HepG2 (cell line): ENCODE measurements at regions not wholly inside any gene's neighbourhood (a gene's known extent, or its start where the extent isn't known, plus 50 kb on each side); places are given as distances from the start of the nearest gene placed in this dataset.

Experiments used
- ATAC-seq: fragments of 200-7000 bp; cut with Tn5 transposase; 3 replicates; pipeline ENCODE4 v1.9.1; 2020; ENCODE audit warnings: mild to moderate bottlenecking, moderate library complexity
- BruUV-seq: library from RNA; stranded (reverse); fragments of 400-500 nt; replicated peaks from 2 replicates; lab custom pipeline; 2021; lab: Mats Ljungman, UMichigan
- CTCF ChIA-PET: fragments of 300-600 bp; formaldehyde crosslinking; extraction: SDS; loops from one replicate; lab custom pipeline; 2021; ENCODE audit warnings: low total read pairs, inconsistent platforms, low intra/inter-chr PET ratio; lab: Yijun Ruan, JAX
- POLR2A ChIA-PET: fragments of 350-600 bp; sonication (Branson Sonifier 250); formaldehyde crosslinking; loops from one replicate; lab custom pipeline; 2020; ENCODE audit warnings: antibody characterized with exemption, inconsistent platforms; lab: Yijun Ruan, JAX
- DNase-seq: peaks from one replicate; pipeline ENCODE4 v3.0.0-alpha.2; 2015; ENCODE audit warnings: low spot score
- FAIRE-seq: peaks from 3 replicates; lab custom pipeline; 2011; peaks lifted over from hg19 to GRCh38; lab: Jason Lieb, UNC
- H2AFZ ChIP-seq: one replicate; pipeline ENCODE4 v1.6.1; 2011; ENCODE audit warnings: low read length, inconsistent platforms
- H3K27ac ChIP-seq: fragments of 300-600 bp; 3 replicates; pipeline ENCODE4 v1.8.0; 2011; ENCODE audit warnings: mixed run types, mild to moderate bottlenecking, mixed read lengths, low read length, inconsistent platforms; ENCODE audit not compliant: insufficient read depth; ENCODE audit errors: extremely low read length
- H3K27me3 ChIP-seq, 2 experiments: fragments of 200-600 bp in 1 of 2; 2 replicates in 1 of 2; 3 replicates in 1 of 2; pipeline versions ENCODE4 v1.6.0 to v1.8.0; 2011; ENCODE audit warnings: low read length in 2 of 2, mild to moderate bottlenecking in 2 of 2, moderate library complexity in 2 of 2, inconsistent platforms in 1 of 2; ENCODE audit not compliant: insufficient read depth in 2 of 2, control insufficient read depth in 1 of 2
- H3K36me3 ChIP-seq, 2 experiments: fragments of 200-600 bp in 1 of 2; replicated peaks in 1 of 2; 2 replicates in 1 of 2; 3 replicates in 1 of 2; pipeline versions ENCODE4 v1.5.1 to v1.8.0; 2011; ENCODE audit warnings: low read length in 2 of 2, inconsistent platforms in 1 of 2; ENCODE audit not compliant: insufficient read depth in 2 of 2, control insufficient read depth in 1 of 2
- H3K4me1 ChIP-seq: 2 replicates; pipeline ENCODE4 v1.5.1; 2012; ENCODE audit warnings: low read length, inconsistent platforms; ENCODE audit not compliant: insufficient read depth
- H3K4me2 ChIP-seq: 2 replicates; pipeline ENCODE4 v1.6.0; 2011; ENCODE audit warnings: low read depth, low read length, inconsistent platforms
- H3K4me3 ChIP-seq, 3 experiments: fragments of 200-600 bp in 1 of 3; sonication (generic), shearing (Covaris generic) in 1 of 3; replicated peaks in 1 of 3; 2 replicates each; pipeline ENCODE4 v1.5.1; 2011 to 2016; ENCODE audit warnings: low read length in 3 of 3, inconsistent platforms in 2 of 3, low read depth in 2 of 3, mild to moderate bottlenecking in 2 of 3, control low read depth in 1 of 3, mixed read lengths in 1 of 3; ENCODE audit not compliant: insufficient read depth in 1 of 3
- H3K79me2 ChIP-seq: one replicate; pipeline ENCODE4 v1.6.1; 2011; ENCODE audit warnings: low read length, inconsistent platforms; ENCODE audit not compliant: insufficient read depth
- H3K9ac ChIP-seq: 2 replicates; pipeline ENCODE4 v1.6.0; 2011; ENCODE audit warnings: mild to moderate bottlenecking, low read depth, low read length, inconsistent platforms; ENCODE audit not compliant: insufficient read depth
- H3K9me3 ChIP-seq: 2 replicates; pipeline ENCODE4 v1.5.1; 2012; ENCODE audit warnings: mild to moderate bottlenecking, low read length
- H4K20me1 ChIP-seq: 2 replicates; pipeline ENCODE4 v1.6.0; 2011; ENCODE audit warnings: inconsistent platforms, mild to moderate bottlenecking, low read length, moderate library complexity; ENCODE audit not compliant: insufficient read depth
- CBFB ChIP-seq: sonication (generic); formaldehyde crosslinking; IDR thresholded peaks from 2 replicates; pipeline ENCODE4 v1.4.0; 2020; ENCODE audit warnings: missing genetic modification reagents
- ZNF382 ChIP-seq: sonication (generic); formaldehyde crosslinking; IDR thresholded peaks from 2 replicates; pipeline ENCODE4 v1.5.0; 2020; ENCODE audit warnings: missing genetic modification reagents, mild to moderate bottlenecking, borderline replicate concordance
- ZNF543 ChIP-seq: sonication (generic); formaldehyde crosslinking; IDR thresholded peaks from 2 replicates; pipeline ENCODE4 v1.4.0; 2020; ENCODE audit warnings: mild to moderate bottlenecking, missing genetic modification reagents
- WGBS: methylation state at CpG from one replicate; pipeline ENCODE4 v1.1.6; 2017; ENCODE audit warnings: low lambda C conversion rate; 5-methylcytosine and 5-hydroxymethylcytosine counted together
- in situ Hi-C: cut with HindIII; loops from 2 replicates; pipeline ENCODE4 v1.10.0; 2017; ENCODE audit warnings: low pct_unique_long_range_greater_than_20kb; ENCODE audit not compliant: extremely low pct_ligation_motif_present
- intact Hi-C: fragments of 100-400 bp; cut with micrococcal nuclease; formaldehyde crosslinking; loops from one replicate; pipeline ENCODE4 v1.10.0; 2022; ENCODE audit not compliant: unreplicated experiment
- TF ChIP-seq, protein P1 (sequence below): sonication (generic); formaldehyde crosslinking; IDR thresholded peaks from 2 replicates; pipeline ENCODE4 v1.8.0; 2023; ENCODE audit warnings: mild to moderate bottlenecking, missing genetic modification reagents
- TF ChIP-seq, protein P2 (sequence below): sonication (generic); formaldehyde crosslinking; IDR thresholded peaks from 2 replicates; pipeline ENCODE4 v1.5.0; 2020; ENCODE audit warnings: missing genetic modification reagents
- TF ChIP-seq, protein P3 (sequence below): sonication (generic); formaldehyde crosslinking; IDR thresholded peaks from 2 replicates; pipeline ENCODE4 v1.4.0; 2020; ENCODE audit warnings: missing genetic modification reagents

DNA sequence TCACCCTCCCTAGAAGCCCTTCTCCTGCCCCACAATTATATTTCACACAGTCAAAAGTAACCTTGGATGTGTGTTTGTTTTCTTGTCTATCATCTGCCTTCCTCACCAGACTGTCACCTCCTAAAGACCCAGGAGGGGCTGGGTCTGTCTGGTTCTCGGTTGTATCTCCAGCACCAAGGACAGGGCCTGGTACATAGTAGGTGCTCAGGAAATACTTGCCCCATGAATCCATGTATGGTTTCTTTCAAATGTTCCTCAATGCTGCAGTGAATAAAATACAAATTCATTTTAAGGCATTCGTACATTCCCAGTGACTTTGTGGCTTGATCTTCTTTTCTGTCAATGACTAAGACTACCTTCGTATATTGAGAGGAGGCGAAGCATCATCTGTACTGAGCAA lies 122.9 kb upstream of the ZNF716 start:
- Histone ChIP-seq H3K27me3 (no peaks in the 10 kb centered on the region), H3K4me3 (no peak overlapping the region), H3K79me2 (no peaks in the 10 kb centered on the region), H3K4me1 (no peaks in the 10 kb centered on the region)
- BruUV-seq = no TSS peak
- no peak for FAIRE-seq
- CTCF ChIA-PET = no interaction called here
- in situ Hi-C loops = no loop called here
- TF ChIP-seq CBFB (CRISPR knock-in tag) (no peak), ZNF382 (CRISPR knock-in tag) (no peak), ZNF543 (CRISPR knock-in tag) (no peak)
- TF ChIP-seq, protein P1, sequence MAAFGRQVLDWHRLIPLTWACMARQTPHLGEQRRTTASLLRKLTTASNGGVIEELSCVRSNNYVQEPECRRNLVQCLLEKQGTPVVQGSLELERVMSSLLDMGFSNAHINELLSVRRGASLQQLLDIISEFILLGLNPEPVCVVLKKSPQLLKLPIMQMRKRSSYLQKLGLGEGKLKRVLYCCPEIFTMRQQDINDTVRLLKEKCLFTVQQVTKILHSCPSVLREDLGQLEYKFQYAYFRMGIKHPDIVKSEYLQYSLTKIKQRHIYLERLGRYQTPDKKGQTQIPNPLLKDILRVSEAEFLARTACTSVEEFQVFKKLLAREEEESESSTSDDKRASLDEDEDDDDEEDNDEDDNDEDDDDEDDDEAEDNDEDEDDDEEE = no peak
- TF ChIP-seq, protein P2, sequence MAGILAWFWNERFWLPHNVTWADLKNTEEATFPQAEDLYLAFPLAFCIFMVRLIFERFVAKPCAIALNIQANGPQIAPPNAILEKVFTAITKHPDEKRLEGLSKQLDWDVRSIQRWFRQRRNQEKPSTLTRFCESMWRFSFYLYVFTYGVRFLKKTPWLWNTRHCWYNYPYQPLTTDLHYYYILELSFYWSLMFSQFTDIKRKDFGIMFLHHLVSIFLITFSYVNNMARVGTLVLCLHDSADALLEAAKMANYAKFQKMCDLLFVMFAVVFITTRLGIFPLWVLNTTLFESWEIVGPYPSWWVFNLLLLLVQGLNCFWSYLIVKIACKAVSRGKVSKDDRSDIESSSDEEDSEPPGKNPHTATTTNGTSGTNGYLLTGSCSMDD (CRISPR knock-in tag) = no peak
- TF ChIP-seq, protein P3, sequence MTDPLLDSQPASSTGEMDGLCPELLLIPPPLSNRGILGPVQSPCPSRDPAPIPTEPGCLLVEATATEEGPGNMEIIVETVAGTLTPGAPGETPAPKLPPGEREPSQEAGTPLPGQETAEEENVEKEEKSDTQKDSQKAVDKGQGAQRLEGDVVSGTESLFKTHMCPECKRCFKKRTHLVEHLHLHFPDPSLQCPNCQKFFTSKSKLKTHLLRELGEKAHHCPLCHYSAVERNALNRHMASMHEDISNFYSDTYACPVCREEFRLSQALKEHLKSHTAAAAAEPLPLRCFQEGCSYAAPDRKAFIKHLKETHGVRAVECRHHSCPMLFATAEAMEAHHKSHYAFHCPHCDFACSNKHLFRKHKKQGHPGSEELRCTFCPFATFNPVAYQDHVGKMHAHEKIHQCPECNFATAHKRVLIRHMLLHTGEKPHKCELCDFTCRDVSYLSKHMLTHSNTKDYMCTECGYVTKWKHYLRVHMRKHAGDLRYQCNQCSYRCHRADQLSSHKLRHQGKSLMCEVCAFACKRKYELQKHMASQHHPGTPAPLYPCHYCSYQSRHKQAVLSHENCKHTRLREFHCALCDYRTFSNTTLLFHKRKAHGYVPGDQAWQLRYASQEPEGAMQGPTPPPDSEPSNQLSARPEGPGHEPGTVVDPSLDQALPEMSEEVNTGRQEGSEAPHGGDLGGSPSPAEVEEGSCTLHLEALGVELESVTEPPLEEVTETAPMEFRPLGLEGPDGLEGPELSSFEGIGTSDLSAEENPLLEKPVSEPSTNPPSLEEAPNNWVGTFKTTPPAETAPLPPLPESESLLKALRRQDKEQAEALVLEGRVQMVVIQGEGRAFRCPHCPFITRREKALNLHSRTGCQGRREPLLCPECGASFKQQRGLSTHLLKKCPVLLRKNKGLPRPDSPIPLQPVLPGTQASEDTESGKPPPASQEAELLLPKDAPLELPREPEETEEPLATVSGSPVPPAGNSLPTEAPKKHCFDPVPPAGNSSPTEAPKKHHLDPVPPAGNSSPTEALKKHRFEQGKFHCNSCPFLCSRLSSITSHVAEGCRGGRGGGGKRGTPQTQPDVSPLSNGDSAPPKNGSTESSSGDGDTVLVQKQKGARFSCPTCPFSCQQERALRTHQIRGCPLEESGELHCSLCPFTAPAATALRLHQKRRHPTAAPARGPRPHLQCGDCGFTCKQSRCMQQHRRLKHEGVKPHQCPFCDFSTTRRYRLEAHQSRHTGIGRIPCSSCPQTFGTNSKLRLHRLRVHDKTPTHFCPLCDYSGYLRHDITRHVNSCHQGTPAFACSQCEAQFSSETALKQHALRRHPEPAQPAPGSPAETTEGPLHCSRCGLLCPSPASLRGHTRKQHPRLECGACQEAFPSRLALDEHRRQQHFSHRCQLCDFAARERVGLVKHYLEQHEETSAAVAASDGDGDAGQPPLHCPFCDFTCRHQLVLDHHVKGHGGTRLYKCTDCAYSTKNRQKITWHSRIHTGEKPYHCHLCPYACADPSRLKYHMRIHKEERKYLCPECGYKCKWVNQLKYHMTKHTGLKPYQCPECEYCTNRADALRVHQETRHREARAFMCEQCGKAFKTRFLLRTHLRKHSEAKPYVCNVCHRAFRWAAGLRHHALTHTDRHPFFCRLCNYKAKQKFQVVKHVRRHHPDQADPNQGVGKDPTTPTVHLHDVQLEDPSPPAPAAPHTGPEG (CRISPR knock-in tag) = no peak
- TF ChIP-seq, all 625 proteins: peak for 0
- Histone ChIP-seq H4K20me1 (no peaks in the 10 kb centered on the region), H3K9ac (no peak overlapping the region), H3K9me3 (peaks cover 95% of the 10 kb centered on the region), H3K27ac (no peak overlapping the region), H3K36me3 (no peaks in the 10 kb centered on the region), H3K4me2 (no peak overlapping the region), H2AFZ (no peak overlapping the region)
- intact Hi-C loops = no loop called here
- ATAC-seq = no peak
- no peak for DNase-seq
- 14% methylated on average over 4 of the region's 4 CpGs for WGBS
- POLR2A ChIA-PET = no interaction called here
